ENCODE measurements at regions not wholly inside any gene's neighbourhood (a gene's known extent, or its start where the extent isn't known, plus 50 kb on each side); places are given as distances from the start of the nearest gene placed in this dataset.

DNA sequence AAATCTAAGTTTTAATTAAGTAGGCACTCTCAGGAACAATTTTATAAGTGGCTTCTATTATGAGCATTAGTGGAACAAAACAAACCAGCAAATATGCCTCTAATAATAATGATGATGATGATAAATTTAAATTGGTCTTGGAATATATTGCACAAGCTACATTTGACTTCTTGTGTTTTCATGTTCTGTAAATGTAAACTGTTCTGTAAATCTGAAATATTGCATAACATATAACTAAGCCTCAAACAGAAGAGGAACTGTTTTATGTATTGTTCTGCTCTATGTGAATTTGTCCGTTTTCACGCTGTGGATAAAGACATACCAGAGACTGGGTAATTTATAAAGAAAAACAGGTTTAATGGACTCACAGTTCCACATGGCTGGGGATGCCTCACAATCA lies 625.2 kb upstream of the CELF2 start:
- DNase-seq, result no peak

DNA sequence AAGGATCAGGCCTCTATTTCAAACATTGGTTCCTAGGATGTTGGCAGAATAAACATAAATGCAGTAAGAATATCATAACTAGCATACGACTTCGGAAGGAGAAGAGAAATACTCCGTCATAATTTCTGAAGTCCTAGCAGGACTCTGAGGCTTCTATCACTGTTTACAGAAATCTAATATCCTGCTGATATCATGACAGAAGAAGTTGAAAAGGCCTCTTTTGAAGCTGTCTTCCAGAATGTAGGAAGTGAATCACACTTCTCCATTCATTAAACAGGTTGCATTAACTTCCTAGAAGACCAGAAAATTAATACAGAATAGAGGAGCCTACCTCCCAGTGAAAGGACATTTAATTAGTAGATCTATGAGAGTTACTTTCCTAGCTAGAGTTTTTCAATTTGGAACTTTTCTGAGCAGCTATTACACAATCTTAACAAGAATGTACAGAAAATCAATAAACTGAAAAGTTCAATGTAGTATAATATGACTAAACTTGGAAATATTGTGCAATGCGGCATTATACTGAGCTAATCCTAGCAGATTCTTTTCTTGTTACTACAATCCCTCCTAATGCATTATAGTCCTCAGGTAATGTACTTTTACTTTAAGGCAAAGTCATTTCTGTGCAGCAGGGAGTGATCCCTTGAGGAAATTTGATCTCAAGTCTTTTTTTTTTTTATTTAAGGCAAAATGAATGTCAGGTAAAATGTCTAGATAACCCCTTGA lies 622.6 kb upstream of the CELF2 start:
- no peak for DNase-seq

DNA sequence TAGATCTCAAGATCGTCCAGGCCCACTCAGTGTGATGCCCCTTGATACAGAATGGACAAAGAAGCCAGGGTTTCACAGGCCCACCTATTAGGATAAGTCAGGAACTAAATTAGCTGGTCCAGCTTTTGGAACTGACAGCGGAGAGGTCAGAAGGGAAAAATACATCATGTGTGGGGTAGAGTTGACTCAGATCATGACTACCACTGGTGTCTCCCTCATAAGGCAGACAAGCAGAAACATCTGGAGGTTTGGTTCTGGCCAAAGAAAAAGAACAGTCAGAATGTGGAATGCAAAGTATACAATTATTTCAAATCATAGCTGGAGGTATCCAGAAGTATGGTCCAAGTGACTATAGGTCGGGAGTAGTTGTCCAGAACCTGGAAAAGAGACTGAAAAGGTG lies 621.1 kb upstream of the CELF2 start:
- no peak for DNase-seq

DNA sequence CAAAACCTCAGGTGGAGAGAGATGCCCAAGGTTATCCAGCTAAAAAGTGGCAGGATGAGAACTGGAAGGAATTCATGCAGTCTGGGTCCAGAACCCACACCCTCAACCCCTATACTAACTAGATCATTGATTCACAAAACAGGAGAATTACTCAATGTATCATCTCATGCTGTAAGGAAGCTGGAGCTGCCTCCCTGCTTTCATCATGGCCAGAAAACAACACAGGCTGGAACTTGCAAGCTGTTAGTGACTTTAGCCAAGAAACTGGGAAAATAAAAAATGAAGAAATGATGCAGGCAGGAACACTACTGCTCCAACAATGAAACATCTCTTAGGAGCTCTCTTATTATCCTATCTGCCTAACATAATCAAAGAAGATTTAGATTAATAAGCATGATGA lies 619.8 kb upstream of the CELF2 start:
- no peak for DNase-seq

DNA sequence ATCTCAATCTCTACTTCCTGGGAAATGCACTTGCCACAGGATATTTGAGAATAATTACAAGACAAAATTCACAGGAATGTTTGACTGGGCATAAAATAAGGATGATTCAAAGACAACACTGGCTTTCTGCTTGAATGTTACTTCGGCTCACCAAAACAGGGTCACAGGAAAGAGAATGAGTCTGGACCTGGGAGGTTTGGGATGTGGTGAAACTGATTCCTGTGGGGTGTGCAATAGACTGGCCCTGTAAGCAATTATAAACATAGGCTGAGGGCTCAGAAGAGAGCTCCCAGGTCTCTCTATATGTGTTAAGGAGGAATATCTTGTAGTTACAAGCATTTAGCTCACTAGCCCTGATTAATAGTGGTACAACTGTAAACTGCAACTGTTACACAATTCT lies 613.9 kb upstream of the CELF2 start:
- no peak for DNase-seq

DNA sequence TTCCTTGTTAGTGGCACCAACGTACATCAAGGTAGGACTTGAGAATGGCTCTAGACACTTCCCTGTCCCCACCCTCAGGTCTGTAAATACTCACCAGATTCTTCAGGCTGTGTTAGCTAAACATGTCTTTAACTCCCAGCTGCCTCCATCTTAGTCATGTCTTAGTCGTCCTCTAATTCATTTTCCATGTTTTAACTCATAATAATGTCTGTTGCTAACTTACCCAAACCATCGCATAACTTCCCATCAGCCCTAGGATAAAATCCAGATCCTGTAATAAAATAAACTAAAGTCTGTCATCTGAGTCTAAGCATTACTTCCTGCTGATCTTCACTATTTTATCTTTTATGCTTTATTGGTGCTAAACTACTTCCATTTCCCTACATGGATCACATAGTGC lies 600.0 kb upstream of the CELF2 start:
- DNase-seq, result no peak

DNA sequence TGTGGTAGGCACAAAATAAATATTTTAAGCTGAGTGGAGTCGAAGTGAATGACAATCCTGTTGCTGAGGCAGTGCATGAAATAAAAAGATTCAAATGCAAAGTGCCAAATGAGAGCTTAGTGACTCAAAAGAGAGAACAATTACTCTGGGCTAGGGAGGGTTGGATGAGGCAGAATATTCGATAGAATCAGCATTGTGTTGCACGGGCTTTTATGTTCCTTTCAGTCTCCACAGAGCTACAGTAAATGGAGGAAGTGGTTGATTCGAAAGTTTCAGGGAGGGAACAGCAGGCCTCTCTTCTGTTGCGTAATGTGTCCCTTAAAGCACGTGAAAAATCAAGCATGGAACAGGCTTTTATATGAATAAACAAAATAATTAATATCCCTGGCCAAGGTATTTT lies 599.3 kb upstream of the CELF2 start:
- DNase-seq, result no peak

DNA sequence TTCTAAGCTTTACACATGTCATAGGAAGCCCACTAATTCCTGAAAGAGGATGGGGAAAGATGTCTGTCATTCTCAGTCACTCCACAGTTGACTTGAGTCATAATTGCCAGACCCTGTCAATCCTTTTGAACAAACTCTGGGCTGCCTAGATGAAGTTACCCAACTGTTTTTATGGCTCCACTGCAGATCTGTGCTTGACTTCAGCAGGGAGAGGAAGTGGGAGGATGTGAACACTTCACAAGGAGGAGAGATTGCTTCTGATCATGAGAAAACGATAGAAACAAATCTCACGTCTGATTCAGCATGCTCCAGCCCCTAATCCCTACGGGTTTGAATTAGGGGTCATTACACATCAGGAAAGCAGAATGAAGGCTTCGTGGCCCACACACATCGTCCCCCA lies 596.6 kb upstream of the CELF2 start:
- DNase-seq, result no peak

DNA sequence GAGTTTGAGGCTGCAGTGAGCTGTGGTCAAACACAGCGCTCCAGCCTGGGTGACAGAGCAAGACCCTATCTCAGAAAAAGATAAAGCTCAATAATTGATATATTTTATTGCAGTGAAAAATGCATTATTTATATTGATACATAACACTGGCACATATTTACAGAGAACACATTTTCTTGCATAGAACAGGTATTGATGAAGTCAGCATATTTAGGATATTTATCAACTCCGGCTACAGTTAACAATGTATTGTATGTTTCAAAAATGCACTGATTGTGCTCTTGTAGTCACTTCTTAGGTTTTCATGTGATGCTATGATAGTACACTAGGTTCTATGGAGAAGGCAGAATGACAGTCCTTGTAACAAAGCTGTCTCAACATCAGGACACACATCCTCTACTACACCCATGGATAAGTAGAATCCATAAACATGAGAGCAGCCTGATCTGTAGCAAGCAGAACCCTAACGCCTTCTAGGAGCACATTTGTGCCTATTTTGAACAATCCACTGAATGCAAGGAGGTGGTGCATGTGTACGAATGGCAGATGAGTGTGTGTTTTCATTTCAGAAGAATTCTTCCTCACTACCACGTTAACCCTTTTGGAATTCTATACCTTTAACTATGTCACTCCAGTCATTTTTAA lies 586.1 kb upstream of the CELF2 start:
- DNase-seq, result no peak

DNA sequence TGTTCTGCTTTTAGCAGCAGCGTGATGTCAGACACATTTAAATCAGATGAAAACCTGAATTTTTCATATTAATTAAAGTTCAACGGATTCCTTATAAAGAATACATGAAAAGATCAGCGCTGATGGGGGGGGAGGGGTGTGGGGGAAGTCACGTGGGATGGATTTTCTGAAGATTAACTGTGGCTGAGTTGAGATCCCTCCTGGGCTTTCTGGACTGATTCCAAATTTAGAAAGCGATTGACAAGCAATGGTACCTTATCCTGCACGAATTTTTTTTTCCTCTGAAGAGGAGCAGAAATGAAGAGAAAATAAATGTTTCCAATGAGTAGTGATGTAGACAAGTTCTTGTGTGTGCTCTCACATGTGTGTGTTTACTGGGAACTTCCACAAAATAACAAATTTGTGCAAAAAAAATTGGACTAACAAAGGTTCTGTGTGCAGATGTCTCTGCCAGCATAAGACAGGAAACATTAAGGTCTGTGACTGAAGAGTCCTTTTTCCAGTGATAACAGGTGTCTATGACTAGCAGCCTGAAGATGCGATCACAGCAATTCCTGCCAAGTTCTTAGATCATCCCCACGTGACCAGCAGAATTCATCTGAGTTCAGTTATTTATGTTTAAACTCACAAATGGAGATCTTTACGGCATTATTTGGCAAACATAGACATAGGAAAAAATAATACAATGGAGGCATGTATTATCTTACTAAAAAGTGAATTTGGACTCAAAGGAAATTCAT lies 585.2 kb upstream of the CELF2 start:
- DNase-seq, result no peak

DNA sequence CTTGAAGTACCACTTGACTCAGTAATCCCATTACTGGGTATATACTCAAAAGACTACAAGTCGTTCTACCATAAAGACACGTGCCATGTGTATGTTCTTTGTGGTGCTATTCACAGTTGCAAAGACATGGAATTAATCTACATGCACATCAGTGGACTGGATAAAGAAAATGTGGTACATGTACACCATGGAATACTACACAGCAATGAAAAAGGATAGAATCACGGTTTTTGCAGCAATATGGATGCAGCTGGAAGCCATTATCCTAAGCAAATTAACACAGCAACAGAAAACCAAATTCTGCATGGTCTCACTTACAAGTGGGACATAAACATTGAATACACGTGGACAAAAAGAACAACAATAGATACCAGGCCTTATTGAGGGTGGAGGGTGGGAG lies 583.4 kb upstream of the CELF2 start:
- no peak for DNase-seq

DNA sequence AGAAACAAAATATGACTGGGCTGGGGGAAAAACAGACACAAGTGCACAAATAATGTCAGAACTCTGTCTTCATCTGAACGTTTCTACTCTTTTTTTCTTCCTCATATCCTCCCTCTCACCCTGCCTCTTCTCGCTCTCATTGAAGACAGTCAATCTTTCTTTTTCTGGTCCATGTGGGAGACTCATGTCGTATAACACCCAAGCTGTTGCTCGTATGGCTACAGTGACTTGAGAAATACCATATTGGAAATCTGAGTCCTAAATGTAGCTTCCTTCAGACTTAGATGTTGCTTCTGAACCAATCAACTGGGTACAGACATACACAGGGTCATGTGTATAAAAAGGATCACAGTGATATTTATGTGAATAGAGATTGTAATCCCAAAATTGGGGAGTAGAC lies 579.8 kb upstream of the CELF2 start:
- no peak for DNase-seq

DNA sequence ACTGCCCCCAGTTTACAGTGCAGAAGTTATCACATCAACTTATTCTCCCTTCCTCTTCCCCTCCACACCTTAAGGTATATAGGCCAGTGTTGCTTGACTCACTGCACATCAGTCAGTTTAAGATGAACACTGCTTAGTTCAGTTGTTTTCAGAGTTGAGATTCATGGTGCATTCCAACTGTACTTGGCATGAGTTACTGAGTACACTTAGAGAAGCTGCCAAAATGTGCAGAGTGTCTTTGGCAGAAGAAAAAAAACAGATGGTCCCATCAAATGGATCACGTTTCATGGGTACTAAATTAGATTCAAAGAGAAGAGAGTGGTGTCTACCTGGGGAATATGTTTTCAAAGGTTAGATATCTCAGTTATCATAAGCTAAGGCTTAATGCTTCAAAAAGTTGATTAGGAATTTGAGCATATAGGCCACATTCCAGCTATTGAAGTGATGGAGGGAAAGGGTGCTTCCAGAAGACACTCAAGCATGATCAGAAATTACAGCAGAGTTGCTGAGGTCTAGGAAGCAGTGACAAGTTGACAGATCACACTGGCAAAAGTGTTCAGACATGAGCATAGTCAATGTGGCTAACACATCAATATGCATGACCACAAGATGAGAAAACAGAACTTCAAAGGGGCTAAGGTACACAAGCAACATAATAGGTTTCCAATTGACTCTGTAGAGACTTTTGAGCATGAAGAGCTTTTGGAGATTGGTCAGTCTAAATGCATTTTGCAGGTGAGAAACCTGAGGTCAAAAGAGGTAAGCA lies 579.2 kb upstream of the CELF2 start:
- DNase-seq, result no peak

DNA sequence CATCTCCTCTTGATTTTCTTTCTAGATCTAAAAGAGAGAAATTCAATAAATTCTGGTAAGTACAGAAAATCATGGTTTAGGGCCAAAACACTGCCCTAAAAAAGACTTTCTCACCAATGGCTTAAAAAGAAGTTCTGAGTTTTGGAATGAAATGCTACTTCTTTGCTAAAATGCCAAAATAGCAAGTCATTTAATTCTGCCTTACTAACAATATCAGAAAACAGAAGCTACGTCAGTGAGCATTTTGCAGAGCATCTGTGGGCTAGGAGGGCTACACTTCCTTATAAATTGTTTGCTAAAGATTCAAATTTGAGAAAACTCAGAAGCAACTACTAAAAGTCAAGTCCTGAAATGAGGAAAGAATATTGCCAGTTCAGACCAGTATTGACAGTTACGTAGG lies 560.8 kb upstream of the CELF2 start:
- no peak for DNase-seq

DNA sequence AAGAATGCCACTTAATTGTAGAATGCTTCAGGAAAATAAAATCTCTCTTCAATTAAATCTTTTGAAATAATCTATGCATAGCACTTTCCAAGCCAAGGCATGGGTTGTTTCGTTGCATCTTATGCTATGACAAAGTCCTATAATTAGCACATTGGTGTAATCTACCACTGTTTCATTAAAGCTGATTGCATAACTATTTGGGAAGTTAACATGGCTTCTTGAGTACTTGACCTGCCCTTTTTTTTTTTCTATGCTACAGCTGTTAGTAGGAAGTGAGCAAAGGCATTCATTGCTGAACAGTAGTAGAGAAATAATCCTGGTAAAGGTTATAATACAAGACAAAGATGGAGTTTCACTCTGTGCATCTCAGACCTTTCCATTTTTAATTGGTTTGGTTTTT lies 557.2 kb upstream of the CELF2 start:
- no peak for DNase-seq

DNA sequence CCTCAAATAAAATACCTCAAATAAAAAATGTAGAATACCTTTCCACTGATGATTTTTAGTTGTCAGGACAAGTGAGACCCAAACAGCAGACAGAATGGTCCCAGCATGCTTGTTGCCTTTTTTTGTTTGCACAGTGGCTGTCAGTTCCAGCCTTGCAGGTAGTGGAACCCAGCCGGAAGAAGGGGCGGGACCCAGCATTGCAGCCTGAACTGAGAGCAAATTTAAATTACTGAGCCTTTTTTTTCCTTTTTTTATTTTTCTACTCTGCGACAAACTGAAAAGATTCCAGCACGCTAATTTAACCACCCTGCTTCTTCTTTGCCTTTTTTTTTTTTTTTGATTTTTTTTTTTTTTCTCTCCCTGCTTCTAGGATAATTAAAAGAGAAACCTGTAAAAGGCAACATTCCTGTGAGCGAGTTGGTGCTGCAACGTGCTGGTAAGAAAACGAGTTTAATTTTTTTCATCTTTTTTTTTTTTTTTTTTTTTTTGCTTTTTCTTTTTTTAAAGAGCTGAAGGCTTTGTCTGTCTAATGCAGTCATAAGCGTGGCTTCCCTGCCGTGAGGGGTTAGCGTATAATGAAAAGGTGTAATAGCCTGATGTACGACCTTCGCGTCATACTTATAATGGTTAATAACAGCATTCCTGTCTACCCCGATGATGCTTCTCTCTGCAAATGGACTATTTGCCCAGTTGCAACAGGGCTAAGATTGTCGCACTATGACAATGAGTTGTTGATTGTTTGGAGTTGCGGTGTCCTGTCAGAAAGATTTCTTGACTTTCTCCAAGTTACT lies 555.3 kb upstream of the CELF2 start:
- no peak for DNase-seq

DNA sequence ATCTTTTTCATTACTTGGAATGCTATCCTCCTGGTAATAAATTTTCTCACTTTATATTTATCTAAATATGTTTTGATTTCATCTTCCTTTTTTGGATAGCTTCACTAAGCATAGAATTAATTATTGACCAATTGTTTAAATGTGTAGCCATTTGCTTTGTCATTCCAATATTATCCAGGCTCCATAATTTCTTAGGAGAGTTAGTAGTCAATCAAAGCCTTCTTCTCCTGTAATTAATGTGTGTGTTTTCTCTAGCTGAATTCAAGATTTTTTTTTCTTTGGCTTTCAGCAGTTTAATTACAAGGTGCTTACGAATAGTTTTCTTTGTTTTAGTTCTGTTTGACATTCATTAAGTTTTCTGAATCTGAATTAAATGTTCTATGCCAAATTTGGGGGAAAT lies 545.9 kb upstream of the CELF2 start:
- DNase-seq, result no peak

DNA sequence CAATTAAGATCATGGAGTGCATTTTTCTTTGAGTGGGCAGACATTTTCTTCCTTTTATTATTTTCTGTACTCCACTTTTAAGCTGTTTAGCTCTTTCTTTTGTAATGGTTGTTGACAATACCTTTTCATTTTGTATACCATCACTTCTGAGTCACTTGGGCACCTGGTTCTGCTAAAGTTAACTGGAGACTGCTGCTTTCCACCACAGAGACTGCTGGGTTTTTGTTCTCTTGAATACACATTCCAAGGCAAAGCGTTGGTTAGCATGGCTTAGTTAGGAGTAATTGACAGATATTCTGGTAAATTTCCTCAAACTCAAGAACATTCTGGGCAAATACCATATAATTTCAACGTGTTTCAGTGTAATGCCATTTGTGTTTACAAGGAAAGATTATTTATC lies 541.9 kb upstream of the CELF2 start:
- no peak for DNase-seq

DNA sequence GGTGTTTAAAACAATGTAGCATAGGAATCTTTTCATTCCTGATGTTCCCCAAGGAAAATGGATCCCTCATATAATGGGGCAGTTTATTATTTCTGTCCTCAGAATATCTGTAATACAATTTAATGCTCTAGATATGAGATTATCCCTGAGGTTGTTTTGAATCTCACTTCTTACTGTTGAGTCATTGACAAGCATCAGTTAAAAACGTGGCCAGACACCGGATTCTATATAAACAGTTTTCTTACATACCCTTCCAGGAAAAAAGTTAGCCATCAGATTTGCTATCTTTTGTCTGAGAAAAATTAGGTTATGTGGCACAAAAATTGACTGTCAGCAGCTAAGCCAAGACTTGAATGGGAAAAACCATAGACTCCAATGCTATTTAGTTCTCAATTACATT lies 539.8 kb upstream of the CELF2 start:
- DNase-seq, result no peak

DNA sequence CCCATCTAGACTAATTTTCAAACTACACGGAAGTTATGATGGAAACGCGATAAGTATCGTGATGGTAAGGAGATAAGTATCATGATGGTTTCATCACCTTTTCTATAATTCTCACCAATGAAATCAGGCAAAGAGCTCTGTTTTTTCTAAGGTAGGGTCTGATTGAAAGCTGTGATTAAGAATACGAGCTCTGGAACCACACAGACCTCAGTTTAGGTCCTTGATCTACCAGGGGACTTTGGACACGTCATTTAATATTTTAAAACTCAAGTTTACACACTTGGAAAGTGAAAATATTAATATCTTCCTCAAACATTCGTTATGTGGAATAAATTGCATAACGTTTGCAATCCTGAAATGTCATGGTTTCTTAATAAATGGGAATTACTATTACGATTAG lies 538.2 kb upstream of the CELF2 start:
- no peak for DNase-seq

DNA sequence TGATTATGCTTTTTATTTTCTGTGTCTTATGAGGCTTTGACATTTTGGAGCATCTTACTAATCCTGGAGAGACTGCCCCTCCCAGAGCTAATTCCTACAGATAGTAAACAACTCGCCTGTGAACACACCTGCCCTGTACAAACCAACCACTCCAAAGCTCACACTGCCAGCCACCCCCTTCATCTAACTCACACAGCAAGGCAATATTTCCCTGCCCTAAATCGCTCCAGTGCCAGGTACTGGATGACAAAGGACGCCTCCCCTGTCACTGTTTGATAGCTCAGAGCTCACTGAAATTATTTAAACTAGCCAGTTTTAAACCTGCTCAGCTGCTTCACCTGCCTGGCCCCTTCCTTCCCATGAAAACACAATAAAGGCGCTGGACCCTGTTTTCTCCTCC lies 535.1 kb upstream of the CELF2 start:
- no peak for DNase-seq

DNA sequence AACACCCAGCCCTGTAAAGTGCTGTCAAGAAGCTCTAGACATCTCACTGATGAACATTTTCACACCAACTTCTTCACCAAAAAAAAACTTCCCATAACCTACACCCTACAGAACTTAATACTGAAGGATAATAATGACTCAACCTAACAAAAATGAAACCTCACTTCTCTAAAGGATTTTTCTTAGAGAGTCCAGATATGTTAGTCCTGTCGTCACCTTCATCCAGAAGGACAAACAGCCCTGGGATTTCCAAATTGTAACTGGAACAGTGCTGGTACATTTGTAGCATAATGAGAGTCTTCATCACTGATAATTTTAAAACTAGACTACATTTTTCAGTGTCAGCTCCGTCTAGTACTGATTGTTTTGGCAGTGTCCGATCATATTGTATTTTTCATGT lies 528.6 kb upstream of the CELF2 start:
- no peak for DNase-seq
